ENCODE measurements at regions not wholly inside any gene's neighbourhood (a gene's known extent, or its start where the extent isn't known, plus 50 kb on each side); places are given as distances from the start of the nearest gene placed in this dataset.

- Mint-ChIP-seq H3K36me3 (ENCODE audit: low read depth) (peaks cover 5% of the 10 kb centered on the region), H3K4me3 (no peak overlapping the region), H3K27ac (no peak overlapping the region), H3K27me3 (ENCODE audit: low read depth) (peaks cover 14% of the 10 kb centered on the region), H3K4me1 (peaks cover 50% of the 10 kb centered on the region), H3K9me3 (no peaks in the 10 kb centered on the region)
- TF ChIP-seq CTCF (IDR thresholded peaks at IDR 0.05; ENCODE audit: unreplicated experiment in 3 of 3) = no peak
Measured at GRCh38 chr1:223012176-223012788, 130.8 kb downstream of the TLR5 start.

GRCh38 chr1:223012938-223013337 is 130.1 kb downstream of the TLR5 start:
- no peak for TF ChIP-seq CTCF (IDR thresholded peaks at IDR 0.05; ENCODE audit: unreplicated experiment in 3 of 3)
- Mint-ChIP-seq H3K36me3 (ENCODE audit: low read depth) (peaks cover 4% of the 10 kb centered on the region), H3K27ac (no peak overlapping the region), H3K27me3 (ENCODE audit: low read depth) (peaks cover 17% of the 10 kb centered on the region), H3K4me1 (peaks cover 47% of the 10 kb centered on the region), H3K9me3 (no peaks in the 10 kb centered on the region), H3K4me3 (no peak overlapping the region)

GRCh38 chr1:223014142-223014873 is 128.7 kb downstream of the TLR5 start:
- TF ChIP-seq CTCF (IDR thresholded peaks at IDR 0.05; ENCODE audit: unreplicated experiment in 3 of 3) = no peak
- Mint-ChIP-seq H3K4me1 (peaks cover 37% of the 10 kb centered on the region), H3K4me3 (no peak overlapping the region), H3K27ac (no peak overlapping the region), H3K9me3 (peaks cover 3% of the 10 kb centered on the region), H3K36me3 (ENCODE audit: low read depth) (peaks cover 4% of the 10 kb centered on the region), H3K27me3 (ENCODE audit: low read depth) (peaks cover 22% of the 10 kb centered on the region)

GRCh38 chr1:223016381-223016780 is 126.7 kb downstream of the TLR5 start:
- peaks cover 26% of the 10 kb centered on the region for H3K27me3 Mint-ChIP-seq (ENCODE audit: low read depth)
- peaks cover 4% of the 10 kb centered on the region for H3K9me3 Mint-ChIP-seq
- TF ChIP-seq CTCF (IDR thresholded peaks at IDR 0.05; ENCODE audit: unreplicated experiment in 3 of 3) = no peak
- H3K4me1 Mint-ChIP-seq = peaks cover 28% of the 10 kb centered on the region
- H3K4me3 Mint-ChIP-seq = no peak overlapping the region
- H3K27ac Mint-ChIP-seq = peak overlapping the region in 2 of 3 experiments; percentile 2 to 40
- peaks cover 4% of the 10 kb centered on the region for H3K36me3 Mint-ChIP-seq (ENCODE audit: low read depth)

GRCh38 chr1:223016890-223017289 is 126.2 kb downstream of the TLR5 start:
- Mint-ChIP-seq H3K36me3 (ENCODE audit: low read depth) (peaks cover 4% of the 10 kb centered on the region), H3K9me3 (peaks cover 4% of the 10 kb centered on the region), H3K27me3 (ENCODE audit: low read depth) (peaks cover 27% of the 10 kb centered on the region), H3K27ac (peak overlapping the region in 2 of 3 experiments; percentile 2 to 40), H3K4me3 (no peak overlapping the region), H3K4me1 (peaks cover 26% of the 10 kb centered on the region)
- no peak for TF ChIP-seq CTCF (IDR thresholded peaks at IDR 0.05; ENCODE audit: unreplicated experiment in 3 of 3)

- Mint-ChIP-seq H3K4me1 (peaks cover 30% of the 10 kb centered on the region), H3K4me3 (no peak overlapping the region), H3K36me3 (ENCODE audit: low read depth) (peaks cover 4% of the 10 kb centered on the region), H3K27me3 (ENCODE audit: low read depth) (peaks cover 30% of the 10 kb centered on the region), H3K27ac (no peak overlapping the region), H3K9me3 (peaks cover 4% of the 10 kb centered on the region)
- no peak for TF ChIP-seq CTCF (IDR thresholded peaks at IDR 0.05; ENCODE audit: unreplicated experiment in 3 of 3)
Measured at GRCh38 chr1:223017291-223017690, 125.8 kb downstream of the TLR5 start.

Data from nephron (organoid).